Stimulated activated CD8-positive, alpha-beta memory T cell treated with anti-CD3 and anti-CD28 coated beads, Interleukin-7, amount 100 ng/mL, for 1 hour (primary cell): ENCODE measurements at regions not wholly inside any gene's neighbourhood (a gene's known extent, or its start where the extent isn't known, plus 50 kb on each side); places are given as distances from the start of the nearest gene placed in this dataset.
A peak's percentile ranks its signal among the peaks of the same experiment; 100 is the strongest.
"Not testable (repeated sequence)": the region's sequence is repeated elsewhere in the genome, so short reads cannot be mapped to it uniquely, and the experiment has no call there.

Experiments used
- DNase-seq, 2 donors: peaks; one replicate each; pipeline ENCODE4 v3.0.0-alpha.2; 2020; ENCODE audit warnings: low read depth in 2 of 2

- DNase-seq: no peak
Observed at GRCh38 chr4:1561286-1561990, 122.7 kb downstream of the FAM53A start.

GRCh38 chr4:1559896-1560650, 124.0 kb downstream of the FAM53A start:
- DNase-seq: no peak

GRCh38 chr4:1558205-1558604, 125.9 kb downstream of the FAM53A start:
- no peak for DNase-seq

GRCh38 chr4:1557221-1557597, 126.9 kb downstream of the FAM53A start:
- DNase-seq: no peak

- DNase-seq: no peak
Observed at GRCh38 chr4:1556541-1557220, 127.4 kb downstream of the FAM53A start.

GRCh38 chr4:1554876-1555265, 129.2 kb downstream of the FAM53A start:
- DNase-seq: no peak

GRCh38 chr4:1554246-1554875, 129.8 kb downstream of the FAM53A start:
- no peak for DNase-seq

- no peak for DNase-seq
Observed at GRCh38 chr4:1553365-1553764, 130.7 kb downstream of the FAM53A start.

- DNase-seq: no peak
Observed at GRCh38 chr4:1552451-1552850, 131.7 kb downstream of the FAM53A start.

GRCh38 chr4:1551211-1551610, 132.9 kb downstream of the FAM53A start:
- DNase-seq: no peak

- no peak for DNase-seq
Observed at GRCh38 chr4:1550122-1551070, 133.7 kb downstream of the FAM53A start.

- DNase-seq: no peak
Observed at GRCh38 chr4:1549638-1550035, 134.5 kb downstream of the FAM53A start.

- peak; percentile 37 to 48 for DNase-seq
Observed at GRCh38 chr4:1548827-1549637, 135.1 kb downstream of the FAM53A start.

- no peak for DNase-seq
Observed at GRCh38 chr4:1547856-1548826, 136.0 kb downstream of the FAM53A start.

- DNase-seq: no peak
Observed at GRCh38 chr4:1547131-1547855, 136.8 kb downstream of the FAM53A start.

- DNase-seq: no peak
Observed at GRCh38 chr4:1544861-1545281, 138.6 kb upstream of the NKX1-1 start.

GRCh38 chr4:1544435-1544834, 138.2 kb upstream of the NKX1-1 start:
- not testable (repeated sequence) for DNase-seq

GRCh38 chr4:1543976-1544375, 137.7 kb upstream of the NKX1-1 start:
- no peak for DNase-seq
